HG02571 (cell line): ENCODE measurements at regions not wholly inside any gene's neighbourhood (a gene's known extent, or its start where the extent isn't known, plus 50 kb on each side); places are given as distances from the start of the nearest gene placed in this dataset.
"Not testable (repeated sequence)": the region's sequence is repeated elsewhere in the genome, so short reads cannot be mapped to it uniquely, and the experiment has no call there.

ENCODE experiments used
- ATAC-seq: cut with Tn5 transposase; IDR thresholded peaks from one replicate; pipeline ENCODE4 v1.9.1; 2021; ENCODE audit warnings: mild to moderate bottlenecking, moderate library complexity; ENCODE audit not compliant: unreplicated experiment

DNA sequence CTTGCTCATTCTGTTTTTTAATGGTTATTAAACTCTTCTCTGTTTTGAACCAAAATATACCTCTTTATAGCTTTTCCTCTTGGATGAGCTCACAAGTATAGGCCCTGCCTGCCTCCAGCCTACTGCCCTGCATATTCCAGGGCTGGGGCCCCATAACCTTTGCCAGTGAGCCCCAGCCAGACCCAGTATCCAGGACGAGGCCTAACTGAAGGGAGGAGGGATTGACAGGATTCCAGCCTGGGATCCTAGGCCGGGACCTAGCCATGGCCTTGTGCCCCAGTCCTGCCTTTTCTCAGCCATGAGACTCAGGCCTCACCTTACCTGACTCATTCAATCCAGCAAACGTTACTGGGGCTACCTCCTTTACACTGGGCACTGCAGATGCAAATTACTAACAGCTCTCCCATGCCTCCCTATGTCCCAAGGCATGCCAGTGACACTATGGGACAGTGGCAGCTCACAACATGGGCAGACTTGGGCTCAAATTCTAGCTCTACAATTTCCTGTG lies 159.2 kb downstream of the DDX1 start:
- no peak for ATAC-seq

DNA sequence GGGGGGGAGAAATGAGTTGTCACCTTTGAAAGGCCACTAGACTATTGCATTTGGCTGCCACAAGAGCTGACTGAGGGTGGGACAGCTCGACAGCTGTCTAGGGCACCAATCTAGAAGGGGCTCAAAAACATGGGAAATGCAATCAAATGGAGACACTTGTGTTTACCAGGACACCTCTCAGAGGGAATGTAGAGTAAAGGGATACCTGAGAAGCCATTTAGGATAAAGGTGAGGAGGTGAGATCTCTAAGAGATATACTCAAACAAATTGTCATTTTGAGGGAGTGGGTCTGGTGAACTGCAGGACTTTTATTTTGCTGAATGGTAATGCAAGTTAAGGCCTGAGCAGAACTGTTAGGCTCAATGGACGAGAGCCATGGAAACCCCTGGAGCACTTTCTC lies 159.8 kb downstream of the DDX1 start:
- no peak for ATAC-seq

DNA sequence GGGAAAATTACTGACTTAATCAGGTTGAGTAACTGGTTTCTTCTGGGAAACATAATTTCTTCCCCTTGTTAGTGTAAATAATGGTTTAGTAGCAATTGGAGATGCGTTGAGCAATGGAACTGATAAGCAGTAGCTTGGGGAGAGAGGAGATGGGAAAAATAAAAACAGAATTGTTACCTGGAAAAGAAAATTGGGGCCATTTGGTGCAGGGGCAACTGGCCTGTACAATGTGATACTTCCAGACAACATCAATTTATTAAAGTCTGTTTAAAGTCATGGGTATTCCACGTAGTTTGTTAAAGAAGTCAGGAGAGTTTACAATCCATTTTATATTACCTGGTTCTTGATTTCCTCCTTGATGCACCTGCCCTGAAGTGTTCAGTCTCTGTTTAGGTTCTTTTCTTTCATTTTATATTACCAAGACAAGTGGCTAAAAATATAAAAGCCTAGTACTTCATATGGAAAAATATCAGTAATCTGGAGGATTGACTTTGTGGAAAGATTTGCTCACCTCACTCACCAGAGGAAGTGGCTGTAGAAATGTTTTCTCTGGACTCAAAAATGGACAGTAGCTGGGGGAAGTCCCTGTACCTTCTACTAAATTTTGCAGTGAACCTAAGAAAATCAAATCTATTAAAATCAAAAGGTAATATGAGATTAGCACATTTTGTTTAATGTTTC lies 161.0 kb downstream of the DDX1 start:
- ATAC-seq: no peak

DNA sequence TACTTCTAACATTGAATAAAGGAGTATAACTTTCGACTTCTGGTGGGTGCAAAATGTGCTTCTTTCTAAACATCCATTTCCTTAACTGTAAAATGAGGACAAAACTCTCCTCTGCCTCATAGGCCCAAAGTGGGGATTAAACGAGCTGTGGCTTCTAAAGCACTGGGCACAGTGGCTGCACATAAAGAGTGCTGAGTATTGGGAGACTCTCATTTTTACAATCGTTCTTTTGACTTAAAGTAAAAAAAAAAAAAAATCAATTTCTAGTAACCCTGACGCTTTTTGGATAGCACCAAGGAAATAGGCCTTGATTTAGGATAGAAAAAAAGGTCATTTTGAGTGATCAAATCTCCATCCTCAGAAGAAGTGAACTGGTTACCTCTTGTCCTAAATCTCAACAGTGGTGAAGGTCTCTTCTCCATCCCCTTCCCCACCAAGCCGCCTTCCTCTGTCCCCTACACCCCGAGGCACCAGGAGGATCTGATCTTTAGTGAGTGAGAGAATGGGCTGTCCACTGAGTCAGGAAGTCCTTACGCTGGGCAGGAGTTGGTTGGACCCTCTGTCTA lies 161.6 kb downstream of the DDX1 start:
- ATAC-seq: no peak

DNA sequence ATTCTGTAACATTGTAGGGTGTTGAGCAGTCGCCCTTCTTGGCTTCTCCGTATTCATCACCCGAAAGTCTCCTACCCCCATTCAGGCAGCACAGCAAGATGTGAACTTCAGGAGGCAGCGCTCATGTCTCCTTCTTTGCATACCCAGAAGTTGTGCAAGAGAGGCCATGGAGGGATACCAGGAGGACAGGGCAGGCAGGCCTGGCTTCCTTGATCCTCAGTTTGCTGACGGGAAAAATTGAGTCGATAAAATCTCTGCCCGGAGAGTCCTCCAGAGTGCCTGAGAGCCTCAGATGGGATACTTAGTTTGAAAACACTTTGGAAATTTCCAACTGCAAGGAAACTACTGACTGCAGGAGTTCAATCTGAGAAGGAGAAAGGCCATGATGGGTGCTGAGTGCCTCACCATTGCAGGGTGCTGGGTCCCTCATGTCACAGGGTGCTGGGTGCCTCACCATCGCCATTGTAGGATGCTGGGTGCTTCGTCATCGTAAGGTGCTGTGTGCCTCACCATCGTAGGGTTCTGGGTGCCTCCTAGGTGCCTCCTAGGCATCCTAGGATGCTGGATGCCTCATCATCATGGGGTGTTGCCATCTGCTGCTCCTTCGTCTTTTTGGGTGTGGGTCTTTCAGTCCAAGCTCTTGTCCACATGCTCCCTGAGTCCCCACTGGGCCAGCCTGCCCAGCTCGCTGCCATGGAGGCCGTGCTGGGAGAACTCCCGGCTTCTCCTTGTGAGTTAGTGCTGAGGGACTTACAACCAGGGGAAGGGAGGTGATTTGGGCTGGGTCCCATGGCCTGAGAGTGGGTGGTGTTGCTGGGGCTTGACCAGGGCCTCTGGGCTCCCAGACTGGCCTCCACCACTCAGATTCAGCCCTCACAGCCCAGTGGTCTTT lies 162.4 kb downstream of the DDX1 start:
- no peak for ATAC-seq

DNA sequence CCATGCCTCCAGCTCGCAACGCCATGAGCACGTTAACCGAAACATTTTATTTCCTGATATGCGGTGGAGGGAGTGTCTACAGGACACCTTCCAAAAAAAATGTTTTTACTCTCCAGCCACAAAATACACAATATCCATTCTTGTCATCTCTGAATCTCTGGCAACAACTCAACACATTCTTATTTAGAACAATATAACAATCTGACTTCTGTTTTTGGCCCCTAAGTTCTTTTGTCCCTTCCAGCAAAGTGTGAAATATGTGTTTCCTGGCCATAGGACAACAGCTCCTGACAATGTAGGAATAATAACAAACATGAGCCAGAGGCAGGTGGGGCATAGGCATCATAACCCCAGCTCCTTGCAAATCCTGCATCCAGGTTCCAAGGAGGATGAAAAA lies 163.0 kb downstream of the DDX1 start:
- no peak for ATAC-seq

DNA sequence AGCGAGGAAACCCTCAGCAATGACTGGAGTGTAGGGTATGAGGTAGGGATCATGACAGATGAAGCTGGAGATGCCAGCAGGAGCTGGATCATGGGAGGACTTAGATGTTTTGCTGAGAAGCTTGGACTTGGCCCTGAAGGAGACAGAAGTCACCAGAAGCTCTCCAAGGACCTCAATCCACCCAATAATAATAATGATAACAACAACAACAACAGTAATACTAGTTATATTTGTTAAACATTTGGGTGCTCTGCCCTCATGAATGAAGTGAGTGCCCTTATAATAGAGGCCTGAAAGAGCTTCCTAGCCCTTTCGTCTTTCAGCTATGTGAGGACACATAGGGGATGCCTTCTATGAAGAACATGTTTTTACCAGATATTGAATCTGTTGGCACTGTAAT lies 163.9 kb downstream of the DDX1 start:
- no peak for ATAC-seq

DNA sequence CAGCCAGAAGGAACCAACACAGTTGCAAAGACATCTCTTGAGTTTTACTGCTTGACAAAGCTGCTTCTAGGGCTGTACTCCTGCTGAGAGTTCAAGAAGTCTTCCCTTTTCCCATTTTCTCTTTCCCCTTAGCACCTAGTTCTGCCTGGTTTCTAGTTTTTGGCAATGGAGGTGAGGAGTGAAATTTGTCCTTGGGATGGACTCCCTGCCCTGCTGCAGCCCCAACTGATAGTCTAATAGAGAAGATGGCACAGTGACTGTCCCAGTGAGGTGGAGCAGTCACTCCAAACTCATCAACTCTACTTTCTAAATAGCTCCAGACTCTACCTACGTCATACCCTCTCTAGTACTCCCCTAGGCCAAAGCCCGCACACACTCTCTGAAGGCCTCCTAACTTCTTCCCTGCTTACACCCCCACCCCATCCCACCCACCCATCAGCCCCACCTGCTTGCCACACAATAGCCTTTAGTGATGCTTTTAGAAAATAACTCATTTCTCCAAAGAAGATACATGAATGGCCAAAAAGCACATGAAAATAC lies 164.4 kb downstream of the DDX1 start:
- no peak for ATAC-seq

DNA sequence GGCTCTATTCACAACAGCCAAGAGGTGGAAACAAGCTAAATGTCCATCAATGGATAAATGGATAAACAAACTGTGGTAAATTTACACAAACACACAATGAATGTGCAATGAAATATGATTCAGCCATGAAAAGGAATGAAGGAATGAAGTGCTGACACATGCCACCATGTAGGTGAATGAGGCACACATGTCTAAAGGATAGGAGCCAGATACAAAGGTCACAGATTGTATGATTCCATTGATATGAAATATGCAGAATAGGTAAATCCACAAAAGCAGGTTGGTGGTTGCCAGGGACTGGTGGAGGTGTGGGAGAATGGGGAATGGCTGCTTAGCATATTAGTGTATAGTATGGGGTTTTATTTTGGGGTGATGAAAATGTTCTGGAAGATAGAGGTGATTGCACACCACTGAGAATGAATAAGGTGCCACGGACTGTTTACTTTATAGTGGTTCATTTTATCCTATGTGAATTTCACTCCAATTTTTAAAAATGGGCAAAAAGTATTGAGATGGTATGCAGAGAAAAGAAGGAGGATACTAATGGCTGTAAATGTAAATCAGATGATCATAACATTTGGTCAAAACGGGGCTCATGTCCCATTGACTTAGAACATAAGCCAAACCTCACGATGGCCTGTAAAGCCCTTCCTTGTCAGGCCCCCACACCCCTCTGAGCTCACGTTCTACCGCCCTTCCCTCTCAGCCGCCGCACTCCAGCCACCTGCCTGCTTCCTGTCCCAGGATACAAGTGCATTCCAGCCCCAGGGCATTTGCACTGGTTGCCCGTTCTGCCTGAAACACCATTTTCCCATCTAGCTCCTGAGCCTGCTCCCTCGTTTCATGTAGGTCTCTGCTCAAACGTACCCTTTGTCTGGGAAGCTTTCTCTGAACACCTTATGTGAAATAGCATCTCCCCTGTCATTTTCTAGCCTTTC lies 165.5 kb downstream of the DDX1 start:
- no peak for ATAC-seq

DNA sequence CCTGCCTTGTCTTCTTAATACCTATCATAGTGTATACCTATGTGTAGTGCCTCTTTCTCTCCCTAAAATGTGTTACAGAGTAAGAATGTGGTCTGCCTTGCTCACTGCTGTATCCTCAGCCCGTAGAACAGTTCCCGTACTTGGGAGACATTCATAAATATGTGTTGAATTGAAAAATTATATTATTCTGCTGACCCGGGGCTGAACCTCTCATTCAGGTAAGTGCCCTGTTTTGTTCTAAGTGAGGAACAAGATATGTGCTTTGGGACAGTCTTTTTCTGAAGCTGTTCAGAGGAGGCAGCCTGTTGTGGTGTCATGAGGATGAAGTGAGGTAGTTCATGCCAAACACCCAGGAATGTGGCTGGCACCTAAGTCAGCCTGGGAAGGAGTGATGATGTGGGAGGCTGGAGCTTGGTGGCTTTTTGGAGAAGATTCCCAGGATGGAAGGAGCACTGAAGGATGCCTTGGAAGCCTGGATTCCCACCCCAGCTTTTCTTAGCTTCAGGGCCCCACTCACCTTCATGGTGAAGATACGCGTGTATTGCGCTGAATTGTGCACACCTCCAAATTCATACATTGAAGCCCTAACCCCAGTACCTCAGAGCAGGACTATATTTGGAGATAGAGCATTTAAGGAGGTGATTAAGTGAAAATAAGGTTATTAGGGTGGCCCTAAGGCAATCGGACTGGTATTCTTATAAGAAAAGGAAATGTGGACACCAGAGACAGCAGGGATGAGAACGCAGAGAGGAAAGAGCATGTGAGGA lies 166.3 kb downstream of the DDX1 start:
- no peak for ATAC-seq

DNA sequence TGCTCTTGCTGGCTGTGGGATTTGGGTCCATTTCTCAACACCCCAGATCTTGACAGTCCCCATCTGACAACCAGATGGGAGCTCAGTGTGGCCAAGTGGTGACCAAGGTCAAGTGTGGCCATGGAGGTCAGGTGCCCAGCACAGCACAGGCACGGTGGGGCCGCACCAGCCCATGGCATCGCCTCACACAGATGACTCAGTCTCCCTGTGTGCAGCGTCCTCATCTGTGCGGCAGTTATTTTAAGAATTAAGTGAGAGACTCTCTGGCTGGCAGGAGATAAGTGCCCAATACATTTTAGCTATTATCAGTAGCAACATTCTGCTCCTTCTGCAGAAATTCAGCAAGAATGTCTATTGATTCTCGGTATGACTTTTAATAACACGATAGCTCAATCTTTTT lies 167.2 kb downstream of the DDX1 start:
- ATAC-seq: no peak

DNA sequence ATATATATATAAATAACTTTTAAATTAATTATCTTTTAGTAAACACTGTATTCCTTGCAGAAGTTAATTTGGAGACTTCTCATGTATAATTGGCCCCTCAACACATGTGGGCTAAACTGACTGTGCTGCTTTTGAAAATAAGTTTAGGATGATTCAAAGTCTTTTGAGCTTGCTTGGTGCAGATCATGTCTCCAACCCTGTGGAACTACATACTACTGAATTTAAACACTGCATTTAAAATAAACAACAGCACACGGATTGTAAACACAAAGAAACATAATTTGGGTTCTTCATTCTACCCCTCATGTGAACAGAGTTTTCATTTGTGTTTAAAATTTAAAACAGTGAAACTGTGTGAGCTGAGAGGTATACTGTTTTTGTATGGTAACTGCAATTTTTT lies 167.7 kb downstream of the DDX1 start:
- ATAC-seq: no peak

DNA sequence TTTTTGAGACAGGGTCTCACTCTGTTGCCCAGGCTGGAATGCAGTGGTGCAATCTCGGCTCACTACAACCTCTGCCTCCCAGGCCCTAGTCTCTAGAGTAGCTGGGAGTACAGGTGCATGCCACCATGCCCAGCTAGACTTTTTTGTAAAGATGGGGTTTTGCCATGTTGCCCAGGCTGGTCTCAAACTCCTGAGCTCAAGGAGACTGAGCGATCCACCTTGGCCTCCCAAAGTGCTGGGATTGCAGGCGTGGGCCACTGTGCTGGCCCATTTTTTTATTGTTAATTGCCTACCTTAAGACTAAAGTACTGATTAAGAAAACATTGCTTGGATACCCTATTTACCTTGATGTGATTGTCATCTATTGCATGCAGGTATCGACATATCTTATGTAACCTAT lies 168.1 kb downstream of the DDX1 start:
- ATAC-seq: not testable (repeated sequence)

DNA sequence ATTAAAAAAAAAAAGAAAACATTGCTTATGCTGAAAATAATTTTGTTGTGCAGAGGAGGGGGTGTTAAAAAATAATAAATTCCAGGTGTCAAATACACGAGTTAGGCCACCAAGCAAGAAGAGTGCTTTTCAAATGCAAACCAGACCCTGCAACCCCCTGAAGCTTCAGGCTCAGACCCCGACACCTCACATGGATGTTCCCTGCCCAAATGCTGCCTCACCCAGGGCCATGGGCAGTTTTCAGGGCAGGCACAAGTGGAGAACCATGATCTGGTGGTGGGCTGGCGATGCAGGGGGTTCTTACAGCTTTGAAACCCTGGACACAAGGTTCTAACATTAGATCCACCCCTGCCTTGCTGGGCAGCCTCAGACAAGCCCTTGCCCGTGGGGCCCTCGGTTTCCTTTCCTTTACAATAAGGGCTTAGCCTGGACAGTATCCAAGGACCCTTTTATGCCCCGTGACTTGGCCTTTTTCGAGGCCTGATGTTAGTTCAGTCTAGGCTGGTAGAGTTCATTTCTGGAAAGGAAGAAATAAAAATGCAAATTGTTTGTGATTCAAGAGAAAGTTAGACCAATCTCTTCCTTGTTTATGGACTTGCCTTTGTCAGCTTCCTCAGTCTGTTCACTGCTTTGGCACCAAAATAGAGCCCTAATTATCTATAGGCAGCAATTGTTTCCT lies 168.7 kb downstream of the DDX1 start:
- no peak for ATAC-seq

DNA sequence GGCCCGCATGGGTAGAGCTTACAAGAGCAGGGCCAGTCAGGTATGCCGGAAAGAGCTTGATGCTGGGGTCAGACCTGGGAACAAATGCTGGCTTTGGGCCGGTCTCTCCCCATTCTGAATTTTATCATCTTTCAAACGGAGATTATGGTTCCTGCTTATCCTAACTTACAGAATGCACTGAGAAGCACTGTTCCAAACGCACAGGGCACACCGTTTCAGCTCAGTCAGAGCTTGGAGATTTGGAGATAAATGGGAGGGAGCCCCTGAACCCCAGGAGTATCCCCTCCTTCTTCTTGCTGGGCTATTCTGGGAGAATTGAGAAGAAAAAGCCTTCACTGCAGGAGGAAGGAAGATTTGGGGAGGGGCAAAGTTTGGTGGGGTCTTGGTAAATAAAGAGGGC lies 169.4 kb downstream of the DDX1 start:
- no peak for ATAC-seq

DNA sequence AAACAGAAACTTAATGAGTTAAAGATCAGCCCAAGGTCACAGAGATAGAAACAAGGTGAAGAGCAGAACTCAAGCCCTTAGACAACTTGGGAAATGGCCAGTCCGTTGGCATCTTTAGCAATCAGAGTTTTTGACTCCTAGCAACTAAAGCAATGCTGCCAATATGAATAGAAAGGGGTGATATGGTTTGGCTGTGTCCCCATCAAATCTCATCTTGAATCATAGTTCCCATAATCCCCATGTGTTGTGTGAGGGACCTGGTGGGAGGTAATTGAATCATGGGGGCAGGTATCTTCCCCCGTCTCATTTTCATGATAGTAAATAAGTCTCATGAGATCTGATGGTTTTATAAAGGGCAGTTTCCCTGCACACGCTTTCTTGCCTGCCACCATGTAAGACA lies 170.2 kb downstream of the DDX1 start:
- ATAC-seq: no peak

DNA sequence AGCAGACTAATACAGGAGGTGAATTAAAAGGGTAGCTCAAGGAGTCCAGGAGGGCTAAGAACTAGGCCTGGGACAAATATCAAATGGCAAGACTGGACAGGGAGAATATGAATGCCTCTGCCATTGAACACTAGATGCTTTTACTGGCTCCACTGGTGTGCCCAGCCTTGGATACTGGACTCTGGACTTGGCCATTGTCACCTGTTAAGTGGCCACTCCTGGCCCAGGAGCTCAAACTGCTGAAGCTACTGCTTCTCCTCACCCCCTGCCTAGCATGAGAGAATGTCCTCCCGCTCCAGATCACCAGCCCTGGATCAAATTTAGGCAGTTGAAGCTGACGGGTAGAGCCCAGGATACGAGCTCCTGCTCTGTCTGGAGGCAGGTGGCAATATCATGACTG lies 170.8 kb downstream of the DDX1 start:
- no peak for ATAC-seq

DNA sequence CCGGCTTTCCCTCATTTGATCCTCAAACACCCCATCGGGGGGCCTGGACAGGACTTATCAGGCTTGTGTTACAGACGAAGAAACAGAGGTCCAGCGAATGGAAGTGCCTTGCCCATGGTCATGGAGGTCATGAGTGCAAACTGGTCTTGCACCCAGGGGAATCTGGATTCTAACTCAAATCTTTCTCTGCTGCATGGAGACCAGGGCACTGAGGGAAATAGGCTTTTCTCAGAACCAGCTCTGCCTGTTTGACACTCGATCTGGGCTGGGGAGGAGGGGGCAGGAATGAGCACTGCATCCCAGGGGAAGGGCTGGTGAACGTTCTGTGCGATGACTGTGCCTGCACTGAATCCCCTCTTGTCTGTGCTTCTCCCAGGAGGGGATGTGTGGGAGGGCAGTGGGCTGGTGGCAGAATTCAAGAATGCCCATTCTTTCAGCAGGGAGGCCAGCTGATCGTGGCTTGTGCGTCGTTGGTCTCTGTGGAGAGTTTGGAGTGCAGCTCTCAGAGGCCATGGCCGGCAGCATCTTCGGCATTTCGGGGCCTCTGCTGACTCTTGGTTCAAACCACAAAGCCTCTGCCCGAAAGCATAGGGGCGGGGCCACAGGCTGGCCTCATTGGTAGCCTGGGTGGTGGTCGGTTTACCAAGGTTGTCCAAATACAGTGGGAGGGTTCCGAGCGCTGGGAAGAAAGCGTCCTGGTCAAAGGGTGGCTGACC lies 171.6 kb downstream of the DDX1 start:
- no peak for ATAC-seq
